Suppressor macrophage treated with lipopolysaccharide for 4 hours (primary cell): ENCODE measurements at regions not wholly inside any gene's neighbourhood (a gene's known extent, or its start where the extent isn't known, plus 50 kb on each side); places are given as distances from the start of the nearest gene placed in this dataset.
"Not testable (repeated sequence)": the region's sequence is repeated elsewhere in the genome, so short reads cannot be mapped to it uniquely, and the experiment has no call there.

Experiments
- DNase-seq: peaks from one replicate; pipeline ENCODE4 v3.0.0-alpha.2; 2020

GRCh38 chr4:60938621-60939020 lies 261.5 kb upstream of the ADGRL3 start:
- no peak for DNase-seq

DNA sequence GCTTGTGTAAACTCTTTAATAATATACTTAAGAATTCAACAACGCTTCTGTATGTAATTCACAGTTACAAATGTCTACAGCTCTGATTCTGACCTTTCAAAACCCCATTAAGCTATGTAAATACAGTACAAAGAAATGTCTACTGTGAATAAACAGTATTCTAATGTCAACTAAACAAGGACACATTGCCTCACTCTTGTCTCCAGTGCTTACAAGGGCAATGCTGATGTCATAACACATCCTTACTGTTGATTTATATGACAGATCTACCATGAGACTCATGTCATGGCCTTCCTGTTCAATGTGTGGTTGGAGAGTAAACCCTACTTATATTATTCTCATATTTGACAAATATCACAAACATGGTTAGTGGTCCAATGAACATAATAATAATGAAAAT lies 256.1 kb upstream of the ADGRL3 start:
- no peak for DNase-seq

- no peak for DNase-seq
Measured at GRCh38 chr4:60945641-60946040, 254.5 kb upstream of the ADGRL3 start.

DNA sequence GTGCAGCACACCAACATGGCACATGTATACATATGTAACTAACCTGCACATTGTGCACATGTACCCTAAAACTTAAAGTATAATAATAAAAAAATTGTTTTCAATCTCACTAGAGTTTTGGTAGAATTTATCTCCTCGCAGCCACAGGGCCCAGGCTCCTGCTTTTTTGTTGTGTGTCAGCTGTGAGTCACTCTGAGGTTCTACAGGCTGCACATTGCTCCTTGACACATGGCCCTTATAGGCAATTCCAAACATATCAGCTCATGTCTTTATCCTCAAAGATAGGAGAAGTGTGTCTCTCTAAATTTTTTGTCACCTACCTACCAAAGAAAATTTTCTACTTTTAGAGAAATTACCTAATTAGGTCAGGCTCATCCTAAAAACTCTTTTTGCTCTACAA lies 252.1 kb upstream of the ADGRL3 start:
- DNase-seq = no peak

DNA sequence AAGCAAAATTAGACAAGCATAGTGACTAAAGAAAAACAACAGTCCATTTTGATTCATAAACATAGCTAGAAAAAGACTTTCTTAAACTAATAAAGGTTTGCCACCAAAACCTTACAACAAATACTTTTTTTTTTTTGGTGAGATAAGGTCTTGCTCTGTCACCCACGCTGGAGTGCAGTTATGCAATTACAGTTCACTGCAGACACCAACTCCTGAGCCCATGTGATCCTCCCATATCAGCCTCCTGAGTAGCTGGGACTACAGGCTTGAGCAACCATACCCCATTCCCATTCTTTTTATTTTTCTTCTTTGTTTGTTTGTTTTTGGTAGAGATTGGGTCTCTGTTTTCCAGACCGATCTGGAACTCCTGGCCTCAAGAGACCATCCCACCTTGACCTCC lies 247.2 kb upstream of the ADGRL3 start:
- DNase-seq = no peak

DNA sequence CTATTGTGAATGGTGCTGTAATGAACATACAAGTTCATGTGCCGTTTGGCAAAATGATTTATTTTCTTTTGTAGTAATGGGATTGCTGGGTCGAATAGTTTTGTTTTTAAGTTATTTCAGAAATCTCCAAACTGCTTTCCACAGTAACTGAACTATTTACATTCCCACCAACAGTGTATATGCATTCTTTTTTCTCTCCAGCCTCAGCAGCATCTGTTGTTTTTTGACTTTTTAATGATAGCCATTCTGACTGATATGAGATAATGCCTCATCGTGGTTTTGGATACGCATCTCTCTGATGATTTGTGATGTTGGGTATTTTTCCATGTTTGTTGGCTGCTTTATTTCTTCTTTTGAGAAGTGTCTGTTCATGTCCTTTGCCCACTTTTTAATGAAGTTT lies 246.3 kb upstream of the ADGRL3 start:
- DNase-seq = no peak

DNA sequence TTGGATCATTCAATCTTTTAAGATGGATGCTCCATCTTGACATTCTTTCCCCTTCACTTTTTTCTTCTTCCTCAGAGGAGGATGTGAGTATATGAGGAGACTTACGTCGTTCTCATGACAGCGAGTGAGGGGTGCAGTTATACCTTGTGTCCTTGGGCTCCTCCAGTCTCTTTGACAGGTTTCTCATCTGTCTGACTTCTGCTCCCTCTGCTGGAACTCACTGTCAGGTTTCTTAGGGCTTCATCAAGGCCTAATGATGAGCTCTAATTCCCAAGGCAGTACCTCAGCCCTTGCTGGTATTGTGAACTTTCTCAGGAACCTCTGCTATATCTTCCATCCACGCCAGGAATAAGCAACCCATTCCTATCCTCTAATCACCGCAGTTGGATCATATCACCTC lies 237.8 kb upstream of the ADGRL3 start:
- DNase-seq = no peak

GRCh38 chr4:60981534-60981933 lies 218.6 kb upstream of the ADGRL3 start:
- DNase-seq = no peak

DNA sequence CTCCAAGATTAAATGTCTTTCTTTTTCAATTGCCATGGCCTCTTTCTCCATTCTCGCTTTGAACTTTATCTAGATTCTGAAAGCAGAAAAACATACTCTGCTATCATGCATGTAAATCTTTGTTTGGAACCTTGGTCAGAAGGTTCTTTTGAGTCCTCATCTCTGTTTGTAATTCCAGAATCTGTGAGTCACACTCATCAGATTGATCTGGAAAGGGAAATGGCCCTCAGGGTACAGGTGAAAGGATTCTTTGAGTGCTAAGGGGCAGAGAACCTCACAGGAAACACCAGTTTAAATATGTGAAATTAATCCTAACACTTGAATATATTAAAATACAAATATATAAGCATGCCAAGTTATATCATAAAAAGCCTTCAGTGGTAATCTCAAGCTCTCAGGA lies 211.0 kb upstream of the ADGRL3 start:
- no peak for DNase-seq

DNA sequence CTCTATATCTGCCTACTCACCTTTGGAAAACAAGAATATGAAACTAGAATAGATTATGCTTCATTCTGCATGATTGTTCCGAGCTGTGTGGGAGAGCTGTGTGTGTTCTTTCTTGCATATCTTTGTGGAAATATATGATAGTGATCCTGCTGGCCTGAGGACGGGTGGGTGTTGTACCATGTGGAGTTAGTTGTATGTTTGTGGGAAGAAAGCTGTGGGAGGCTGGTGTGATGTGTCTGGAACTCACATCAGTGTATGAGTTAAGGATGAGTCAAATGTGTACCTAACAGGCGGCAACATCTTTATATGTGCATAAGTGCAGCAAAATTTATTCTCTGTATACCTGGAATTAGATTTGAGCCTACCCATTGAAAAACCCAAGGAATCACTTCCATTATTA lies 208.1 kb upstream of the ADGRL3 start:
- DNase-seq = no peak

DNA sequence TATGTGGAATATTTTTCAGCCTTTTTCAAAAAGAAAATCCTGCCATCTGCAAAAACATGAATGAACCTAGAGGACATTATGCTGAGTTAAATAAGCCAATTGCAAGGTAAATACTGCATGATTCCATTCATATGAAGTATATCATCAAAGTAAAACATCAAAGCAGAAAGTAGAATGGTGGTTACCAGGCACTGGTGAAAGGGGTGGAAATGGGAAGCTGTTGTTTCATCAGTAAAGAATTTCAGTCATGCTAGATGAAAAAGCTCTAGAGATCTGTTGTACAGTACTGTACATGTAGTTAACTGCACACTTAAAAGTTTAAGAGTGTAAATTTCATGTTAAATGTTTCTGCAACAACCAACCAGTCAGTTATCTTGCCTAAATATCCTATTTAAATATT lies 196.8 kb upstream of the ADGRL3 start:
- DNase-seq = no peak

DNA sequence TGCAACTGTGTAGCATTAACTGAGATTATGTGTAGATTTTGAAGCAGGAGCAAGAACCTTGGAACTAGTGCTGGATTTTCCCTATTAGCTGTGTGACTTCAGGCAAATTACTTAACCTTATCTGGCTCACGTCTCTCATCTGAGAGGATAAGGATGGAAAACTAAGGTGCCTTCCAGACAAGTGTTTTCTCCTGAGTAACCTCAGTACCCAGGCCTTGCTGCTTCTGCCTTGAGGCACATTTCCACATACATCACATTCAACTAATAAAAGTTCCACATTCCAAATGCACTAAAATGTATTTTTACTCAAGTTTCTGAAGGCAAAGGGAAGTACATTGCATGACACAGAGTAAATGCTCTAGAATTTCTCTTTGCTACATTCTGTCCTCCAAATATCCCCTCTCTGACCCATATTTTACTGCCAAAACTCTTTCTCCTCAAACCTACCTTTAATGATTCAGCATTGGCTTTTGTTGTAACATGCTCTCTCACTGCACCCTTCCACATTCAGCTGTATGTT lies 195.4 kb upstream of the ADGRL3 start:
- no peak for DNase-seq

- DNase-seq = no peak
Measured at GRCh38 chr4:61011051-61011450, 189.1 kb upstream of the ADGRL3 start.

GRCh38 chr4:61011936-61012335 lies 188.2 kb upstream of the ADGRL3 start:
- not testable (repeated sequence) for DNase-seq

DNA sequence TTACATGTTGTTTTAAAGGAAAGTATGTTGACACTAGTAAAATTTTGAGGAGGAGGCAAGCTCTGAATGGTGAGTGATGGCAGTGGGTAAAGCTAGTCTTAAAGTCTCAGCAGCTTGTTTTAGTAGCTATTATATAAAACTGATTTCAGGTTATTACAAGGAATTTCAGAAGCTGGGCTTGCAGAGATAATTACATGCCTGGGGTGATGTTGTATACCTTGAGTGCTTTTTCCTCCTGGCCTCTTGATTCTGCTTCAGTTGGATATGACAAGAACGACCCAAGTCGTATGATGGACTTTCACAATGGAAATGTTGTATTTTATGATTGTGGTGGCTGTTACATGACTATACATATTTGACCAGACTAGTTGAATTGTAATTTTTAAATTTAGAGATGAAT lies 175.5 kb upstream of the ADGRL3 start:
- DNase-seq = no peak

- no peak for DNase-seq
Measured at GRCh38 chr4:61027939-61028338, 172.2 kb upstream of the ADGRL3 start.

DNA sequence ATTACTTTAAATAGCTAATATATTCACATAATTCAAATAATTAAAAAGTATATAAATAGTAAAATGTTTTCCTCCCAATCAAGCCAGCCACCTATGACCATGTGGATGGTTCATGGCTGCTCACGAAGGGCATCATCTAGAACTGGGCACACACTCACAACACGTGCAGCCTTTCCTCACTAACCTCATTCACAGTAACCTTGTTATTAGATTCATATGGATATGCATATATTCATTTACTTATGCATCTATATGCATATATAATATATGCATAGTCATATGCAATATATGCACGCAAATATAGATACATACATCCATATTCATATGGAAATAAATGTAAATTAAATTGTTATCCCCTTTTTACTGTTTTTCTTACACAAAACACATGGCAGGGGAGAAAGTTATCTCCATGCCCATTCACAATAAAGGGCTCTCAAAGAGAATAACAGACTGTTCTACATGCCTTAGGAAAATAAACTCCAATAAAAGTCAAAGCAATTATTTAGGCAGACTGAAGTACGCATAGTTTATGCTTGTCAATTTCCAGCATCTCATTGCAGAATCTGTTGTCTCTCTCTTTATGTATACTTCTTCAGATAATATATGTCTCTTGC lies 163.9 kb upstream of the ADGRL3 start:
- no peak for DNase-seq

- DNase-seq = no peak
Measured at GRCh38 chr4:61041527-61041926, 158.6 kb upstream of the ADGRL3 start.

GRCh38 chr4:61044837-61045236 lies 155.3 kb upstream of the ADGRL3 start:
- DNase-seq = no peak

GRCh38 chr4:61049018-61049417 lies 151.1 kb upstream of the ADGRL3 start:
- no peak for DNase-seq

DNA sequence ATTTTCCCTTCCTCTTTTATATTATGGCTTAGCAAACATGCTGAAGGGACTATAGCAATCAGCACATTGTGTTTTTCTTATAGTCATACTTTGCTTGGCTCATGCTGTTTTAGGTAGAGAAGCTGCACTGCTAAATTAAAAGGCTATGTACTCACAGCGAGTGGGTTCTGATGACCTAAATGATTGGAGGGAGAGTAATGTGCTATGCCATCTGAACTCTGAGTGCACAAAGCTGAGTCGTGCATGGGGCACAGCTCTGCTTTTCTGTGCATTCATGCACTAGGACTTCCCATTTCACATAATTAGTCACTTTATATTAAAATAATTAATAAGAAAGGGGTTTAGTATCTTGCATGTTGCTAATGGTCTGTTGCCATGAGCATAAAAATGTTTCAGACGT lies 132.7 kb upstream of the ADGRL3 start:
- no peak for DNase-seq

- DNase-seq = no peak
Measured at GRCh38 chr4:61068060-61068459, 132.1 kb upstream of the ADGRL3 start.

- DNase-seq = no peak
Measured at GRCh38 chr4:61068745-61069144, 131.4 kb upstream of the ADGRL3 start.

- no peak for DNase-seq
Measured at GRCh38 chr4:61070269-61070668, 129.9 kb upstream of the ADGRL3 start.

GRCh38 chr4:61079427-61079826 lies 120.7 kb upstream of the ADGRL3 start:
- no peak for DNase-seq

DNA sequence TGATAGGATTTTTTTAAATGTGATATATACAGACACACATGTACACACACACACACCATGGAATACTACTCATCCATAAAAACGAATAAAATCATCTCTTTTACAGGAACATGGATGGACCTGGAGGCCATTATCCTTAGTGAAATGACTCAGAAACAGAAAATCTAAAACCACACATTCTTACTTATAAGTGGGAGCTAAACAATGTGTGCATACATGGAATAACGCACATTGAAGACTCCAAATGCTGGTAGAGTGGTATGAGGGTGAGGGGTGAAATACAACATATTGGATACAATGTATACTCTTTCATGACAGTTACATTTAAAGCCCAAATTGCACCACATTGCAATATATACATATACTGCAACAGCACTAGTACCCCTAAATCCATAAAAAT lies 120.2 kb upstream of the ADGRL3 start:
- no peak for DNase-seq
